HG03095 (cell line): ENCODE measurements at regions not wholly inside any gene's neighbourhood (a gene's known extent, or its start where the extent isn't known, plus 50 kb on each side); places are given as distances from the start of the nearest gene placed in this dataset.
"Not testable (repeated sequence)": the region's sequence is repeated elsewhere in the genome, so short reads cannot be mapped to it uniquely, and the experiment has no call there.

ENCODE experiments used
- ATAC-seq: cut with Tn5 transposase; IDR thresholded peaks from one replicate; pipeline ENCODE4 v1.9.1; 2021; ENCODE audit warnings: moderate library complexity; ENCODE audit not compliant: unreplicated experiment

- ATAC-seq = no peak
Measured at GRCh38 chr9:38195737-38196161, 126.7 kb upstream of the SHB start.

GRCh38 chr9:38194870-38195269 is 125.8 kb upstream of the SHB start:
- no peak for ATAC-seq

DNA sequence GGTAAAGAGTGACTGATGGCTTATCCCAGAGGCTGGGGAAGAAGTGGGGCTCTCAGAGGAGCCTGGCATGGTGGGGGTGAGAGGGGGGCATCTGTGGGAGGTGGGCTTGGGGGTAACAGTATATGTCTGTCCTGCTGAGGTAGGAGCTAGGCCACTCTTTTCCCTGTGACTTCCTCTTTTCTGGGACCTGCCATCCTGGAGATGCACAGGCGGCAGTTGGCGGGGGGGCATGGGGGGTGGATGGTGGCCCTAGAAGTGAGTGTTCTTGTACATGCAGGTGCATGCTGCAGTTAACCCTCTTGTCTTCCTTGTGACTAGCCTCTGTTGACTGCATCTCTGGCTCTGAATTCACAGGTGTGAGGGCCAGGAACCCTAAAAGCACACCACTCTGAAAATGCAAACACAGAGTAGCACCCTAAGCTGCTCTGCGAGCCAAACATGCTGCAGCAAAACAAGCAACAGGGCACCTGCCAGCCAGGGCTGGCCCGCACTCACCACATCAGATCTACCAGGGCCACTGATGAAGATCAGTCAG is 123.8 kb upstream of the SHB start:
- ATAC-seq = no peak

- ATAC-seq = no peak
Measured at GRCh38 chr9:38186404-38187115, 117.5 kb upstream of the SHB start.

DNA sequence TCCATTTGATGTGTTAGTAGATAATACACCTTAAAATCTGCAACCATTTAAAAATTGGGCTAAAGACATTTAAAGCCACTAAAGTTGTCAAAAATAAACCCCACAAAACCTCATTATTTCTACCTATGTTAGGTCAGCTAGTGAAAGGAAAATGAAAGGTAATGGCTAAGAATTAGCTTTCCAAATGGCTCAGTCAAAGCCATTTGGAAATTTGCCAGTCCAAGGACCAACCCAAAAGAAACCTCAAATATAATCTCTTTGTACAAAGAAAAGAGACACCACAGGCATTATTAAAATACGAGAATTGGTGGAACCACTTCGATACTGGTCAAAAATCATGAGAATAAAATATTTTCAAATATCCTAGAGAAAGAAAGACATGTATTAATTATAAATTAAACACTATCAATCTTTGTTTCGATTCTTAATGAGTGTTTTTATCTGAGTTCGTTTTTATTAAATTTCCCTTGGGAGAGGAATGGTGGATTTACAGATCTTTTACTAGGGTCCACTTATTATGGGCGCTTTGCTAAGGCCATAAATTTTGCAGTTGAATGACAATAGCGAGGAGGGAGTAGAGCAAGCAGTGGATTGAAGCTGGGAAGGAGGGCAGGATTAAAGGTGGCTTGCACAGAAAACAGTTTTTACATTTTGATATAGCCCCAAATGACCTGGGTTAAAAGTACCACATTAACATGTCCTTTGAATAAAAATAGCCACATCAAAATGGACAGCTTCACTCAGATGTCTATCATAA is 116.8 kb upstream of the SHB start:
- no peak for ATAC-seq

DNA sequence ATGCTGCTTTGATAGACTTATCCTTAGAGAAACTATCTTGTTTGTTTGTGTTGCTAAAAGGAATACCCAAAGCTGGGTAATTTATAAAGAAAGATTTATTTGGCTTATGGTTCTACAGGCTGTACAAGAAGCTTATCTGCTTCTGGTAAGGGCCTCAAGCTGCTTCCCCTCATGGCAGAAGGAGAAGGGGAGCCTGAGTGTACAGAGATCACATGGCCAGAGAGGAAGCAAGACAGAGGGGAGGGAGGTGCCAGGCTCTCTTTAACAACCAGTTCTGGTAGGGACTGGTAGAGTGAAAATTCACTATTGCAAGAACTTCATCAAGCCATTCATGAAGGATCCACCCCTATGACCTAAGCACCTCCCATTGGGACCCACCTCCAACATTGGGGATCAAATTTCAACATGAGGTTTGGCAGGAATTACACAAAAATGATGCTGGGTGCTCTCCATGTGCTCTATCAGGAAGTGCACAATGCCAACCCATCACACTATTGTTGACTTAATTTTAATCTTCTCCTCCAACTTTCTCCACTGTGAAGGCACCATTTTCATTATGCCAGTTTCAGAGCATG is 115.1 kb upstream of the SHB start:
- ATAC-seq = no peak

DNA sequence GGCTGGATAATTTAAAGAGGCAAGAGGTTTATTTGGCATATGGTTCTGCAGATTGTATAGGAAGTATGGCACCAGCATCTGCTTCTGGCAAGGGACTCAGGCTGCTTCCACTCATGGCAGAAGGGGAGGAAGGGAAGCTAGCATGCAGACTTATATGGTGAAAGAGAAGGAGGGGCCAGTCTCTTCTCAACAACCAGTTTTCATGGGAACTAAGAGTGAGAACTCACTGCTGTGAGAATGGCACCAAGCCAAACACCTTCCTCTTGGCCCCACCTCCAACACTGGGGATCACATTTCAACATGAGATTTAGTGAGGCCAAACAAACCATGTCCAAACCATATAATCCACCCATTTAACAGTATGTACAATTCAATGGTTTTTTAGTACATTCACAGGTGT is 113.3 kb upstream of the SHB start:
- no peak for ATAC-seq

DNA sequence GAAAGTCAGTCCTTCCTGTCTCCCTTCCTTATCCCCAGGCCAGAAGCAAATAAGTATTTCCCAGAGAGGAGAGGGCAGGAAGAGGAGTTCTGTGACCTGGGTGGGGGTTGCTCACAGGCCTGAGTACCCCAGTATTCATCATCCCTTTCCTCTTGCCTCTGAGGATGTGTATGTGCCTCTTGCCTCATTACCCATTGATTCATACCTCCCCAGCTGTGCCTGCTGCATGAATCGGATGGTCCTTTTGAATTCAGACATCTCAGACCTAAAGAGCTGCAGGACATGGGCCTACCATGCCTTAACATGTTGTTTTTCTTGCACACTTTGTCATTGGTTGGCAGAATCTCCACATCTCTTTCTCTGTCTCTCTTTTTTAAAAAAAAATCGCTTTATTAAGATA is 112.8 kb upstream of the SHB start:
- ATAC-seq = no peak

DNA sequence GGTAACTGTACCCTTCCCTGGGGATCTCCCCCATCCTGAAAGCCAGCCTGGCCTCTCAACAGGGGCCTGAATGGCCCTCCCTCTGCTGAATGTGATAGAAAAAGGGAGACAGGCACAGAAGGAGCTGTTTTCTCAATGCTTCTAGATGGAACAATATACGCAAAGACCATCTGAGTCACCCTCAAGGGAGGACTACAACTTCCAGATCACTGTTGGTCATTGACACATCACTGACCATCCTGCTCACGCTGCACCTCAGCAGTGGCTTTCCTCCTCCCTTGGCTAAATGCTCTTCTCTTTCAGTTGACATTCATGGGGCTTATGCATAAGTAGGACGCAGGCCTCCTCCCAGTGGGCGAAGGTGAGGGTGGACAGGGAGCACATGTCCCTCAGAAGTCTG is 112.2 kb upstream of the SHB start:
- ATAC-seq = no peak

DNA sequence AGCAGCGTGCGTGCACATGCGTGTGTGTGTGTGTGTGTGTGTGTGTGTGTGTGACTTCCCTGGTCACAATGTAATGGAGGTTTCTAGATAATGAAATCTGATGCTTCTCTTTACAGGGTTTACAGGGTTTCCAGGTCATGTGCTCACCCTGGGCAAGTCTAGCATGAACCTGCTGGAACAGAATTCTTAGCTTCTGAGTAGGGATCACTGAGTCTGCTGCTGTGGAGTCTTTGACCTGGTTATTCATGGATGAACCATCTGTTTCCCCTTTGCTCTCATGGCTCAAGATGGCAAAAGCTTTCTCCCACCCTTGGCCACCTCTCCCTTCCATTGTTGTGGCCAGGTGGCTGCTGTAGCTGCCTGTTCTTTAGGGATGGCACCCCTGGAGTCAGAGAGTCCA is 111.6 kb upstream of the SHB start:
- no peak for ATAC-seq

- ATAC-seq = no peak
Measured at GRCh38 chr9:38179965-38180364, 110.9 kb upstream of the SHB start.

- ATAC-seq = no peak
Measured at GRCh38 chr9:38178237-38178636, 109.2 kb upstream of the SHB start.

GRCh38 chr9:38177680-38178079 is 108.7 kb upstream of the SHB start:
- no peak for ATAC-seq

GRCh38 chr9:38176251-38176650 is 107.2 kb upstream of the SHB start:
- no peak for ATAC-seq

- ATAC-seq = no peak
Measured at GRCh38 chr9:38175423-38175822, 106.4 kb upstream of the SHB start.

GRCh38 chr9:38172586-38172985 is 103.6 kb upstream of the SHB start:
- no peak for ATAC-seq

DNA sequence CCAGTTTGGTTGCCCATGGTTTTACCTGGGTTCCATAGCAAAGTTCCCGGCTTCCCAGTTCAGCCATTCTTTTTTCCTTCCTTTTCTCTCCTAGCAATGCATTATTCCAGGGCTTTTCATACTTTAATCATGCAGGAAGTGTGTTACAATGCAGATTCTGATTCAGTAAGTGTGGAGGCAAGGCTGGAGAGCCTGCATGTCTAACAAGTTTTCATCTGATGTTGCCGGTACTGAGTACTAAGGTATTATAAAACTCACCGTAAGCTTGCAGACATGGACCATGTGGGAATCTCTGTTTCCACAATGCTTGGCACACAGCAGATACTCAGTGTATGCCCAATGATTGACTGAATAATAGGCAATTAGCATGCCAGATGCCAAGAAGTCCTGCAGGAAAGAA is 102.9 kb upstream of the SHB start:
- no peak for ATAC-seq

DNA sequence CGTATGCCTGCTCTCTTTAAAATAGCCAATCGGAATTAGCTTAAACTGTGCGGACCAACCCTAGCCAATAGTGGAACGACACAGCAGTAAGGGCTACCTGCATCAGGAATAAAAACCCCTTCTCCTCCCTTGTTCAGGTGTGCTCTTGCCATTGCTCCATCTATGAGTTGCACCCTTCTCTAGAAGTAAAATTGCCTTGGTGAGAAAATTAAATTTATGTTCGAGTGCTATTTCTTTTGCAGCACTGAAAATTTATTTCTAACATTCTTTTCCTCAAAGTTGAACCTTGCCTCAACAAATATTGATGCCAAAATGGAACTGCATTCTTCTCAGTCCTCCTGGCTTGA is 102.5 kb upstream of the SHB start:
- no peak for ATAC-seq

GRCh38 chr9:38170763-38171537 is 101.9 kb upstream of the SHB start:
- not testable (repeated sequence) for ATAC-seq

GRCh38 chr9:38170155-38170554 is 101.1 kb upstream of the SHB start:
- ATAC-seq = not testable (repeated sequence)

DNA sequence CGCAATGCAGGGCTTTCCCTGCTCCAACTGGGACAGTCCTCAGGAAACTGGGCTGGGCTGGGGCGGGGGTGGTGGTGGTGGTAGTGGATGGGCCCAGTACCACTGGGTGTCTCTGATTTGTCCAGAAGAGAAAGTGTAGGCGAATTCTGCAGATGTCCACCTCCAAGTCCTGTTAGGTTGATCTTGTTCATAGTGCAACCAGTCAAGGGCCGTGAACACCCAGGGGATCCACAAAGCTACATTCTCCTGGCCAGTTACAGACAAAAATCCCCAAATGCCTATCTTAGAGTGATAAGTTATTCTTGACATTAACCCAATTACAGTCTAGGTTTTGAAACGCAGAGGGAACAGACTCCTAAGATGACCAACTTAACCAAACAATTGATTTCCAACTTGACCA is 97.5 kb upstream of the SHB start:
- no peak for ATAC-seq
